ENCODE measurements at regions not wholly inside any gene's neighbourhood (a gene's known extent, or its start where the extent isn't known, plus 50 kb on each side); places are given as distances from the start of the nearest gene placed in this dataset.

GRCh38 chr3:44080474-44081072 is 161.1 kb upstream of the TOPAZ1 start:
- no peak for DNase-seq (ENCODE audit: low read depth)

GRCh38 chr3:44090036-44090435 is 151.7 kb upstream of the TOPAZ1 start:
- DNase-seq (ENCODE audit: low read depth), result no peak

GRCh38 chr3:44092497-44092896 is 149.2 kb upstream of the TOPAZ1 start:
- DNase-seq (ENCODE audit: low read depth), result no peak

GRCh38 chr3:44093531-44093930 is 148.2 kb upstream of the TOPAZ1 start:
- no peak for DNase-seq (ENCODE audit: low read depth)

GRCh38 chr3:44098656-44099415 is 142.8 kb upstream of the TOPAZ1 start:
- no peak for DNase-seq (ENCODE audit: low read depth)

- DNase-seq (ENCODE audit: low read depth), result no peak
Observed at GRCh38 chr3:44099566-44100297, 142.0 kb upstream of the TOPAZ1 start.

- no peak for DNase-seq (ENCODE audit: low read depth)
Observed at GRCh38 chr3:44100298-44100695, 141.4 kb upstream of the TOPAZ1 start.

GRCh38 chr3:44104043-44104442 is 137.6 kb upstream of the TOPAZ1 start:
- no peak for DNase-seq (ENCODE audit: low read depth)

- DNase-seq (ENCODE audit: low read depth), result peak; percentile 83
Observed at GRCh38 chr3:44104668-44105321, 136.9 kb upstream of the TOPAZ1 start.

GRCh38 chr3:44105571-44105970 is 136.1 kb upstream of the TOPAZ1 start:
- no peak for DNase-seq (ENCODE audit: low read depth)

GRCh38 chr3:44106756-44107155 is 134.9 kb upstream of the TOPAZ1 start:
- no peak for DNase-seq (ENCODE audit: low read depth)

GRCh38 chr3:44108481-44108880 is 133.2 kb upstream of the TOPAZ1 start:
- no peak for DNase-seq (ENCODE audit: low read depth)

GRCh38 chr3:44109771-44110361 is 131.8 kb upstream of the TOPAZ1 start:
- DNase-seq (ENCODE audit: low read depth), result no peak

- no peak for DNase-seq (ENCODE audit: low read depth)
Observed at GRCh38 chr3:44110648-44111047, 131.0 kb upstream of the TOPAZ1 start.

GRCh38 chr3:44111482-44111881 is 130.2 kb upstream of the TOPAZ1 start:
- DNase-seq (ENCODE audit: low read depth), result no peak

- DNase-seq (ENCODE audit: low read depth), result peak; percentile 36
Observed at GRCh38 chr3:44114142-44114541, 127.5 kb upstream of the TOPAZ1 start.

- DNase-seq (ENCODE audit: low read depth), result no peak
Observed at GRCh38 chr3:44117239-44117638, 124.4 kb upstream of the TOPAZ1 start.

- no peak for DNase-seq (ENCODE audit: low read depth)
Observed at GRCh38 chr3:44117736-44118135, 124.0 kb upstream of the TOPAZ1 start.

GRCh38 chr3:44120721-44121582 is 120.7 kb upstream of the TOPAZ1 start:
- DNase-seq (ENCODE audit: low read depth), result no peak

GRCh38 chr3:44125246-44125645 is 116.4 kb upstream of the TOPAZ1 start:
- no peak for DNase-seq (ENCODE audit: low read depth)

- no peak for DNase-seq (ENCODE audit: low read depth)
Observed at GRCh38 chr3:44125882-44126281, 115.8 kb upstream of the TOPAZ1 start.

Measured in Daoy (cell line).